Right cardiac atrium (tissue), 5 donors: ENCODE measurements at regions not wholly inside any gene's neighbourhood (a gene's known extent, or its start where the extent isn't known, plus 50 kb on each side); places are given as distances from the start of the nearest gene placed in this dataset.

Experiments used
- ATAC-seq, 2 donors: fragments of 200-7000 bp; cut with Tn5 transposase; one replicate each; pipeline versions ENCODE4 v1.8.0 to v1.9.1; 2020; ENCODE audit warnings: moderate library complexity in 2 of 2, mild to moderate bottlenecking in 1 of 2
- DNase-seq, 3 donors: peaks; one replicate each; pipeline ENCODE4 v3.0.0-alpha.2; 2020
- H3K27ac ChIP-seq: one replicate; pipeline ENCODE4 v1.5.1; 2013; ENCODE audit warnings: mild to moderate bottlenecking, low read length, control low read depth, moderate library complexity
- H3K27me3 ChIP-seq: one replicate; pipeline ENCODE4 v1.6.1; 2013; ENCODE audit not compliant: control insufficient read depth, insufficient read depth
- H3K4me1 ChIP-seq: one replicate; pipeline ENCODE4 v1.6.1; 2013; ENCODE audit warnings: low read length; ENCODE audit not compliant: control insufficient read depth, insufficient read depth
- H3K4me3 ChIP-seq: one replicate; pipeline ENCODE4 v1.5.1; 2013; ENCODE audit warnings: low read length, control low read depth
- H3K9me3 ChIP-seq: one replicate; pipeline ENCODE4 v1.6.1; 2013; ENCODE audit warnings: low read length; ENCODE audit not compliant: control insufficient read depth
- WGBS: extraction: QIAGEN DNeasy Blood & Tissue Kit; methylation state at CpG from one replicate; pipeline ENCODE4 v1.1.7; 2013; 5-methylcytosine and 5-hydroxymethylcytosine counted together
- intact Hi-C, 4 donors: fragments of 100-400 bp; cut with DNase I; formaldehyde crosslinking; loops; one replicate each; pipeline versions ENCODE4 v1.11.0 to v1.14.0; 2022 to 2023
- donor health status: healthy with polysubstance abuse.
- donor health status: DM: no; HTN: yes; CAD: no.
- donor health status: DM: no; HTN: no; CAD: no.
- donor health status: DM: no; HTN: yes; CAD: no; lungs with severe emphysema.
- donor health status: DM: yes; HTN: yes; CAD: no.

DNA sequence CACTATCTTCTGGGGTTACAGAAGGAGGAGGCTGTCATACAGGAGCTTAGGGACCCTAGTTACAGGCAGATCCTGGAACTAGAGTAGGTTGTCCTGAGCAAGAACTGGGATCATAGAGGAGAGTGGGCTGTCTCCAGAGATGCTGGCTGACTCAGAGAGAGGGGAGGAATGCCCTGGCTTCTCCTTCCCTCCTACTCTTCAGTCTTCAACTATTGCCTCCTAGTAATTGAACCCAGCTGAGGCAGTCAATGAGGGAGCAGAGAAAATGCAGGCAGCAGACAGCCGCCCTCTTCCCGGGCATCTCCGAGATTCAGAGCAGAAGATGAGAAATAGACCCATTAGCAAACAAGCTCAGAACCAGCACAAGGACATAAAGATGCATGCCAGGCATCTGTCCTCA lies 118.3 kb upstream of the PDE5A start:
- H3K27ac ChIP-seq, result no peak overlapping the region
- DNase-seq (no peak), ATAC-seq (peak; percentile 48 to 55)
- peaks cover 2% of the 10 kb centered on the region for H3K4me1 ChIP-seq
- no peaks in the 10 kb centered on the region for H3K9me3 ChIP-seq
- intact Hi-C loops, result no loop called here
- 80% methylated on average over 3 of the region's 3 CpGs for WGBS
- H3K27me3 ChIP-seq, result no peaks in the 10 kb centered on the region
- H3K4me3 ChIP-seq, result no peak overlapping the region

GRCh38 chr4:119745351-119745750 lies 116.7 kb upstream of the PDE5A start:
- 80% methylated on average over 1 of the region's 1 CpG for WGBS

GRCh38 chr4:119744580-119744979 lies 116.0 kb upstream of the PDE5A start:
- intact Hi-C loops, result no loop called here
- DNase-seq (no peak), ATAC-seq (no peak)
- H3K4me1 ChIP-seq, result peaks cover 2% of the 10 kb centered on the region
- H3K4me3 ChIP-seq, result no peak overlapping the region
- no peaks in the 10 kb centered on the region for H3K9me3 ChIP-seq
- no peaks in the 10 kb centered on the region for H3K27me3 ChIP-seq
- WGBS, result 70% methylated on average over 3 of the region's 3 CpGs
- no peak overlapping the region for H3K27ac ChIP-seq

More at GRCh38 chr4:119745351-119745750, 116.7 kb upstream of the PDE5A start:
- Histone ChIP-seq H3K4me1 (peaks cover 2% of the 10 kb centered on the region), H3K27ac (no peak overlapping the region), H3K27me3 (no peaks in the 10 kb centered on the region), H3K4me3 (no peak overlapping the region), H3K9me3 (no peaks in the 10 kb centered on the region)
- ATAC-seq, result no peak
- DNase-seq, result no peak
- intact Hi-C loops, result no loop called here

DNA sequence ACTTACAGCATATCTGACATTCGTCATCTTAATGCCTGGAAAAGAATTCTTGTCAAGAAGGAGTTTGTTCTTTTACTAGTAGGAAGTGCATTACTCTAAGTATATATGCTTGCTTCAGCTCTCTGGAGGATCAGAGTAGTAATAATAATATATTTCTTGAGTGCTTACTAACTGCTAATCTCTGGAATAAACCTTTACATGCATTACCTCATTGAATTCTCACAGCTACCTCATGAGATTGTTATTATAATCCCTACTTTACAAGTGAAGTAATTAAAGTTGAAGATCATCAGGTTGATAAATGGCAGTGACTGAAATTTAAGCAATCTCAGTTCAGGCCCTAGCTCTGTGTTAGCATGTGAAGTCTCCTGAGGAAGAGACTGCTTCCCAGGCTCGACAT lies 115.0 kb upstream of the PDE5A start:
- ATAC-seq (no peak), DNase-seq (no peak)
- no peaks in the 10 kb centered on the region for H3K4me1 ChIP-seq
- H3K27me3 ChIP-seq, result no peaks in the 10 kb centered on the region
- no peak overlapping the region for H3K27ac ChIP-seq
- intact Hi-C loops, result no loop called here
- H3K9me3 ChIP-seq, result no peaks in the 10 kb centered on the region
- WGBS, result 59% methylated on average over 2 of the region's 2 CpGs
- no peak overlapping the region for H3K4me3 ChIP-seq

DNA sequence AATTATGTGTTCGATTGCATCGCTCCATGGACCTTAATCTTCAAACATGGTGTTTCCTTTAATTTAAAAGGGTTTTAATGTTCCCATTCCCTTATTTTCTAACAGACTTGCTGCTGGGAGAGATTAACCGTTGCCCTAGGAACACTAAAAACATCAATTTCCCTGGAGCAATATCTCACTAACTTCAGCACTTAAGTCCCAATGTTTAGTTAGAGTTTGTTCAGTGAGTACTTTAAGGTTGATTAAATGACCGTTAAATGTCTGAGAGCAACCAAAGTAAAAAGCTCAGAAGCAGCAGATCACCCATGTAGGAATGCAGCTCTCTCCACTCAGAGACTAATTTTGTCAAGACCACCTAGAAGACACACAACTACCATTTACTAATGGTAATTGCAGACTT lies 111.2 kb upstream of the PDE5A start:
- intact Hi-C loops, result no loop called here
- WGBS, result 47% methylated on average over 4 of the region's 4 CpGs
- Histone ChIP-seq H3K27me3 (no peaks in the 10 kb centered on the region), H3K4me1 (no peaks in the 10 kb centered on the region), H3K9me3 (no peaks in the 10 kb centered on the region), H3K4me3 (no peak overlapping the region), H3K27ac (no peak overlapping the region)
- DNase-seq (no peak), ATAC-seq (no peak)

- WGBS, result 84% methylated on average over 2 of the region's 2 CpGs
- Histone ChIP-seq H3K27ac (no peak overlapping the region), H3K4me3 (no peak overlapping the region), H3K27me3 (no peaks in the 10 kb centered on the region), H3K4me1 (no peaks in the 10 kb centered on the region), H3K9me3 (no peaks in the 10 kb centered on the region)
- intact Hi-C loops, result no loop called here
- no peak for DNase-seq
- ATAC-seq, result no peak
These were observed 110.3 kb upstream of the PDE5A start for GRCh38 chr4:119738901-119739300.

DNA sequence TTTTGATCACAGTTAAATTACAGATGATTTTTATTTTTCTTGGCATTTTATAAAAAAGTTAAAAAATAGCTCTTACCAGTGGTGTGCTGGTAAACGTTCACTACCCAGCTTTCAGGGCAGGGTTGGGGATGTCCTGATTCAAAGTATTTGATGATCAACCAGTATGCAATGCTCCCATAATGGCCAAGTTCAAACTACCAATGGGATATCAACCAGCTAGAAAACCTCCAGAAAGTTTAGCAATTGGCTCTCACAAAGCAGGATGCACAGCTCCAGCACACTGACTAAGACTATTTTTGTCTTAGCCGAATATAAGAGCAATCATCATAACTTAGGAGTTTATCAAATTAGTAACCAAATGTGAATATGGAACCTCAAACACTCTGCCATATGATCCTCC lies 108.0 kb upstream of the PDE5A start:
- DNase-seq (no peak), ATAC-seq (no peak)
- intact Hi-C loops, result no loop called here
- Histone ChIP-seq H3K9me3 (no peaks in the 10 kb centered on the region), H3K27ac (no peak overlapping the region), H3K4me1 (peaks cover 2% of the 10 kb centered on the region), H3K4me3 (no peak overlapping the region), H3K27me3 (no peaks in the 10 kb centered on the region)
- WGBS, result 59% methylated on average over 2 of the region's 2 CpGs

- no peak for DNase-seq
These were observed 106.6 kb upstream of the PDE5A start for GRCh38 chr4:119735165-119735651.

DNA sequence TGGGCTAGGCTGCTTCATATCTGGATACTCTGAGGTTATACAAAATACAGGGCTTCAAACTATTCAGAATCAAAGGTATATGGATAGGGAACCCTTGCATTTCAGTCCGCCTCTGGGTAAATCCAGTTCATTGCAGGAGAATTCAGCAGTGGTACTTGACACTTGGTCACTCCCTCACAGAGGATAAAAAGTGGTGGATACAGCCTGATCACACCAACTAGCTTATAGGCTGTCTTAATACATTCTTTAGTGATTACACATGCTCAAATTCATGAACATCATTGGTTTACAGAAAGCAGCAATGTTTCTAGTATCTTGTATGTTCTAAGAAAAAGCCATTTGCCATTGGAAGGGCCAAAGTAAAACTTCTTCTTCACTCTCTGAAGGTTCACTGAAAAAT lies 104.8 kb upstream of the PDE5A start:
- WGBS, result 90% methylated on average over 1 of the region's 1 CpG
- Histone ChIP-seq H3K27ac (no peak overlapping the region), H3K4me1 (peaks cover 8% of the 10 kb centered on the region)

More at GRCh38 chr4:119735165-119735651, 106.6 kb upstream of the PDE5A start:
- WGBS, result 42% methylated on average over 1 of the region's 1 CpG
- Histone ChIP-seq H3K4me3 (no peak overlapping the region), H3K4me1 (peaks cover 6% of the 10 kb centered on the region), H3K9me3 (no peaks in the 10 kb centered on the region), H3K27me3 (no peaks in the 10 kb centered on the region), H3K27ac (no peak overlapping the region)
- peak; percentile 54 to 59 for ATAC-seq
- intact Hi-C loops, result no loop called here

GRCh38 chr4:119731778-119732177 lies 103.2 kb upstream of the PDE5A start:
- no peaks in the 10 kb centered on the region for H3K27me3 ChIP-seq
- peaks cover 8% of the 10 kb centered on the region for H3K4me1 ChIP-seq
- intact Hi-C loops, result no loop called here
- 75% methylated on average over 5 of the region's 5 CpGs for WGBS
- peak overlapping the region; percentile 10 for H3K27ac ChIP-seq
- no peak overlapping the region for H3K4me3 ChIP-seq
- H3K9me3 ChIP-seq, result no peaks in the 10 kb centered on the region
- DNase-seq (no peak), ATAC-seq (no peak)

More for the DNA sequence above, 104.8 kb upstream of the PDE5A start:
- Histone ChIP-seq H3K27me3 (no peaks in the 10 kb centered on the region), H3K4me3 (no peak overlapping the region), H3K9me3 (no peaks in the 10 kb centered on the region)
- DNase-seq (no peak), ATAC-seq (no peak)
- intact Hi-C loops, result no loop called here

DNA sequence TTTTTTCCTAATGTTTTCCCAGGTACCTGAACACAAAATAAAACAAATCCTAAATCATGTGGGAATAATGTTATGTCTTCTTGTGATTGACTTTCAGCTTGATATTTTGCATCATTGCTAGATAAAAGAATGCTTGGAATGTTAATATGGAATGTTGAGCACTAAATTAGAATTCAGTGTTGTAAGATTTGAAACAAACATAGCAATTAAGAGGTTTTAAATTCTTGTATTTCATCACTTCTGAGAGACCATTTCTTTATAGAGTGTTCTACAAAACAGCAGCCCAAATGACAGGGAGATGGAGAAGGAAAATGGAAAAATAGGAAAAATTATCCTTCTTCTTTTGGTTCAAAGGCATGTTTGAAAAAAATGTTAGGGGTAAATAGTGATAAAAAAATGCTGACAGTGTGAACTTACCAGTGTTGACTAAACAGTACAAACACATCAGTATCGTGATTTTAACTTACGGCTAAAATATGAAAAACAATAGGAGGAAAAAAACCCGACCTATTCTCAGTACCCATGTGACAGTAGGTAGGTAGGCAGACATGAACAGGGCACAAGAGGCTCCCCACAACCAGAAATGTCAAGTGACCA lies 102.6 kb upstream of the PDE5A start:
- no peak for ATAC-seq
- WGBS, result 61% methylated on average over 3 of the region's 3 CpGs
- peaks cover 8% of the 10 kb centered on the region for H3K4me1 ChIP-seq
- DNase-seq, result no peak
- H3K27me3 ChIP-seq, result no peaks in the 10 kb centered on the region
- no peaks in the 10 kb centered on the region for H3K9me3 ChIP-seq
- no peak overlapping the region for H3K4me3 ChIP-seq
- intact Hi-C loops, result no loop called here
- no peak overlapping the region for H3K27ac ChIP-seq

- peak overlapping the region; percentile 64 for H3K27ac ChIP-seq
- peaks cover 8% of the 10 kb centered on the region for H3K4me1 ChIP-seq
- intact Hi-C loops, result no loop called here
- WGBS, result 47% methylated on average over 1 of the region's 1 CpG
- no peak overlapping the region for H3K4me3 ChIP-seq
- no peaks in the 10 kb centered on the region for H3K9me3 ChIP-seq
- no peaks in the 10 kb centered on the region for H3K27me3 ChIP-seq
- DNase-seq (no peak), ATAC-seq (no peak)
These were observed 102.0 kb upstream of the PDE5A start for GRCh38 chr4:119730671-119730950.
